A673 (cell line): ENCODE measurements at regions not wholly inside any gene's neighbourhood (a gene's known extent, or its start where the extent isn't known, plus 50 kb on each side); places are given as distances from the start of the nearest gene placed in this dataset.

ENCODE experiments used
- CTCF ChIP-seq: fragments of 300-800, 200-600 bp; sonication (generic); conservative IDR thresholded peaks from 2 replicates; pipeline ENCODE4 v1.5.1; 2017; ENCODE audit warnings: low read depth, mild to moderate bottlenecking, antibody characterized with exemption, low read length, moderate library complexity, mixed read lengths
- EZH2 ChIP-seq: fragments of 200-600 bp; sonication (generic); IDR thresholded peaks from 2 replicates; pipeline ENCODE4 v1.6.1; 2017; ENCODE audit warnings: borderline replicate concordance, low read depth, mild to moderate bottlenecking, mixed read lengths, antibody characterized with exemption, low read length; ENCODE audit not compliant: poor library complexity, severe bottlenecking

DNA sequence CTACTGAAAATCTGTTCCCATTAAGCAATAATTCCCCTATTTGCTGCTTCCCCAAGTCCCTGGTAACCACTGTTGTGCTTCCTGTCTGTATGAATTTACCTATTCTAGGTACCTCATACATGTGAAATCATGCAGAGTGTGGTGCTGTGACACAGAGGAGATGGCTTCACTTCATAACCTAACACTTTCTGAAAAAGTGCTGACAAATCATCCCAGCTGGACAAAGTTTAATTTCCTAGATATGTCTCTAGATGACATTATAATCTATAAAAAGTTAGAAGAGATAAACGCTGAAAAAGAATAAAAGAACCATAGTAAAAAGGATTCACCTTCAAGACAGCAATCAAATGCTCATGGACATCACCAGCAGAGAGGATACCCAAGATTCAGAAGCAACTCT lies 277.9 kb downstream of the SKIDA1 start:
- TF ChIP-seq CTCF, result no peak
- no peak for TF ChIP-seq EZH2
